ENCODE measurements at regions not wholly inside any gene's neighbourhood (a gene's known extent, or its start where the extent isn't known, plus 50 kb on each side); places are given as distances from the start of the nearest gene placed in this dataset.
"Not testable (repeated sequence)": the region's sequence is repeated elsewhere in the genome, so short reads cannot be mapped to it uniquely, and the experiment has no call there.

GRCh38 chrX:147537172-147537571, 374.5 kb upstream of the FMR1 start:
- no peaks in the 10 kb centered on the region for H3K27me3 ChIP-seq (ENCODE audit: control insufficient read depth, insufficient read depth, low read length)
- Mint-ChIP-seq H3K36me3 (no peaks in the 10 kb centered on the region), H3K4me3 (no peak overlapping the region), H3K9me3 (peaks cover 0 to 4% (median 0%) of the 10 kb centered on the region in 7 donors), H3K27ac (no peak overlapping the region), H3K4me1 (no peaks in the 10 kb centered on the region), H3K27me3 (no peaks in the 10 kb centered on the region)
- H3K36me3 ChIP-seq (ENCODE audit: control insufficient read depth, insufficient read depth, low read length), result no peaks in the 10 kb centered on the region
- no peaks in the 10 kb centered on the region for H3K4me1 ChIP-seq (ENCODE audit: control insufficient read depth, insufficient read depth, low read length, poor library complexity, severe bottlenecking)
- H3K9me3 ChIP-seq (ENCODE audit: control insufficient read depth in 2 of 2, low read length in 2 of 2), result no peaks in the 10 kb centered on the region
- ATAC-seq (ENCODE audit: low read depth in 2 of 2) (no peak), DNase-seq (no peak)
- H3K4me3 ChIP-seq (ENCODE audit: low read depth, low read length), result no peak overlapping the region
- no peak overlapping the region for H3K27ac ChIP-seq (ENCODE audit: insufficient read depth, low read length, poor library complexity, severe bottlenecking)

GRCh38 chrX:147548023-147548422, 363.7 kb upstream of the FMR1 start:
- not testable (repeated sequence) for H3K9me3 ChIP-seq (ENCODE audit: control insufficient read depth in 2 of 2, low read length in 2 of 2); H3K27ac Mint-ChIP-seq; H3K36me3 Mint-ChIP-seq; H3K4me1 Mint-ChIP-seq; H3K27me3 Mint-ChIP-seq; H3K27me3 ChIP-seq (ENCODE audit: control insufficient read depth, insufficient read depth, low read length); ATAC-seq (ENCODE audit: low read depth in 2 of 2); DNase-seq; H3K27ac ChIP-seq (ENCODE audit: insufficient read depth, low read length, poor library complexity, severe bottlenecking); H3K4me3 ChIP-seq (ENCODE audit: low read depth, low read length); H3K4me3 Mint-ChIP-seq; H3K36me3 ChIP-seq (ENCODE audit: control insufficient read depth, insufficient read depth, low read length); H3K9me3 Mint-ChIP-seq; H3K4me1 ChIP-seq (ENCODE audit: control insufficient read depth, insufficient read depth, low read length, poor library complexity, severe bottlenecking)

- H3K9me3 ChIP-seq (ENCODE audit: control insufficient read depth in 2 of 2, low read length in 2 of 2), result no peaks in the 10 kb centered on the region
- ATAC-seq (ENCODE audit: low read depth in 2 of 2) (no peak), DNase-seq (peak in 1 of 3 donors; percentile 5)
- no peak overlapping the region for H3K27ac ChIP-seq (ENCODE audit: insufficient read depth, low read length, poor library complexity, severe bottlenecking)
- no peaks in the 10 kb centered on the region for H3K36me3 ChIP-seq (ENCODE audit: control insufficient read depth, insufficient read depth, low read length)
- H3K4me3 ChIP-seq (ENCODE audit: low read depth, low read length), result no peak overlapping the region
- Mint-ChIP-seq H3K27me3 (no peaks in the 10 kb centered on the region), H3K36me3 (no peaks in the 10 kb centered on the region), H3K9me3 (peaks cover 0 to 9% (median 0%) of the 10 kb centered on the region in 7 donors), H3K4me3 (no peak overlapping the region), H3K4me1 (no peaks in the 10 kb centered on the region), H3K27ac (no peak overlapping the region)
- H3K4me1 ChIP-seq (ENCODE audit: control insufficient read depth, insufficient read depth, low read length, poor library complexity, severe bottlenecking), result no peaks in the 10 kb centered on the region
- no peaks in the 10 kb centered on the region for H3K27me3 ChIP-seq (ENCODE audit: control insufficient read depth, insufficient read depth, low read length)
Measured at GRCh38 chrX:147550217-147550616, 361.5 kb upstream of the FMR1 start.

GRCh38 chrX:147559191-147559590, 352.5 kb upstream of the FMR1 start:
- Histone ChIP-seq H3K4me3 (ENCODE audit: low read depth, low read length) (no peak overlapping the region), H3K36me3 (ENCODE audit: control insufficient read depth, insufficient read depth, low read length) (no peaks in the 10 kb centered on the region), H3K27me3 (ENCODE audit: control insufficient read depth, insufficient read depth, low read length) (no peaks in the 10 kb centered on the region), H3K27ac (ENCODE audit: insufficient read depth, low read length, poor library complexity, severe bottlenecking) (no peak overlapping the region), H3K4me1 (ENCODE audit: control insufficient read depth, insufficient read depth, low read length, poor library complexity, severe bottlenecking) (no peaks in the 10 kb centered on the region), H3K9me3 (ENCODE audit: control insufficient read depth in 2 of 2, low read length in 2 of 2) (no peaks in the 10 kb centered on the region)
- Mint-ChIP-seq H3K4me1 (no peaks in the 10 kb centered on the region), H3K27ac (no peak overlapping the region), H3K27me3 (no peaks in the 10 kb centered on the region), H3K4me3 (no peak overlapping the region), H3K9me3 (peaks cover 0 to 3% (median 0%) of the 10 kb centered on the region in 7 donors), H3K36me3 (no peaks in the 10 kb centered on the region)
- ATAC-seq (ENCODE audit: low read depth in 2 of 2) (no peak), DNase-seq (no peak)

- H3K27me3 Mint-ChIP-seq, result no peaks in the 10 kb centered on the region
- Histone ChIP-seq H3K27me3 (ENCODE audit: control insufficient read depth, insufficient read depth, low read length) (no peaks in the 10 kb centered on the region), H3K4me3 (ENCODE audit: low read depth, low read length) (no peak overlapping the region), H3K4me1 (ENCODE audit: control insufficient read depth, insufficient read depth, low read length, poor library complexity, severe bottlenecking) (no peaks in the 10 kb centered on the region), H3K9me3 (ENCODE audit: control insufficient read depth in 2 of 2, low read length in 2 of 2) (no peaks in the 10 kb centered on the region), H3K36me3 (ENCODE audit: control insufficient read depth, insufficient read depth, low read length) (no peaks in the 10 kb centered on the region), H3K27ac (ENCODE audit: insufficient read depth, low read length, poor library complexity, severe bottlenecking) (no peak overlapping the region)
- H3K27ac Mint-ChIP-seq, result no peak overlapping the region
- ATAC-seq (ENCODE audit: low read depth in 2 of 2) (no peak), DNase-seq (no peak)
- H3K4me3 Mint-ChIP-seq, result no peak overlapping the region
- H3K4me1 Mint-ChIP-seq, result no peaks in the 10 kb centered on the region
- H3K36me3 Mint-ChIP-seq, result no peaks in the 10 kb centered on the region
- peaks cover 0 to 2% (median 0%) of the 10 kb centered on the region in 7 donors for H3K9me3 Mint-ChIP-seq
Measured at GRCh38 chrX:147565237-147565636, 346.5 kb upstream of the FMR1 start.

GRCh38 chrX:147570483-147570882, 341.2 kb upstream of the FMR1 start:
- H3K4me3 ChIP-seq (ENCODE audit: low read depth, low read length), result no peak overlapping the region
- no peak for DNase-seq
- H3K4me3 Mint-ChIP-seq, result no peak overlapping the region
- no peaks in the 10 kb centered on the region for H3K36me3 Mint-ChIP-seq
- no peak overlapping the region for H3K27ac ChIP-seq (ENCODE audit: insufficient read depth, low read length, poor library complexity, severe bottlenecking)
- no peaks in the 10 kb centered on the region for H3K27me3 ChIP-seq (ENCODE audit: control insufficient read depth, insufficient read depth, low read length)
- no peaks in the 10 kb centered on the region for H3K27me3 Mint-ChIP-seq
- H3K9me3 Mint-ChIP-seq, result peaks cover 0 to 7% (median 0%) of the 10 kb centered on the region in 7 donors
- H3K4me1 ChIP-seq (ENCODE audit: control insufficient read depth, insufficient read depth, low read length, poor library complexity, severe bottlenecking), result no peaks in the 10 kb centered on the region
- H3K36me3 ChIP-seq (ENCODE audit: control insufficient read depth, insufficient read depth, low read length), result no peaks in the 10 kb centered on the region
- no peaks in the 10 kb centered on the region for H3K9me3 ChIP-seq (ENCODE audit: control insufficient read depth in 2 of 2, low read length in 2 of 2)
- no peak overlapping the region for H3K27ac Mint-ChIP-seq
- H3K4me1 Mint-ChIP-seq, result no peaks in the 10 kb centered on the region
- no peak for ATAC-seq (ENCODE audit: low read depth in 2 of 2)

GRCh38 chrX:147573266-147573665, 338.5 kb upstream of the FMR1 start:
- Mint-ChIP-seq H3K9me3 (peaks cover 0 to 7% (median 3%) of the 10 kb centered on the region in 7 donors), H3K4me1 (no peaks in the 10 kb centered on the region), H3K27ac (no peak overlapping the region), H3K4me3 (no peak overlapping the region), H3K27me3 (no peaks in the 10 kb centered on the region), H3K36me3 (no peaks in the 10 kb centered on the region)
- Histone ChIP-seq H3K4me3 (ENCODE audit: low read depth, low read length) (no peak overlapping the region), H3K36me3 (ENCODE audit: control insufficient read depth, insufficient read depth, low read length) (no peaks in the 10 kb centered on the region), H3K4me1 (ENCODE audit: control insufficient read depth, insufficient read depth, low read length, poor library complexity, severe bottlenecking) (no peaks in the 10 kb centered on the region), H3K9me3 (ENCODE audit: control insufficient read depth in 2 of 2, low read length in 2 of 2) (no peaks in the 10 kb centered on the region), H3K27me3 (ENCODE audit: control insufficient read depth, insufficient read depth, low read length) (no peaks in the 10 kb centered on the region), H3K27ac (ENCODE audit: insufficient read depth, low read length, poor library complexity, severe bottlenecking) (no peak overlapping the region)
- DNase-seq, result no peak
- ATAC-seq (ENCODE audit: low read depth in 2 of 2), result no peak

- Mint-ChIP-seq H3K27me3 (no peaks in the 10 kb centered on the region), H3K4me3 (no peak overlapping the region), H3K9me3 (peaks cover 0 to 6% (median 1%) of the 10 kb centered on the region in 7 donors), H3K27ac (no peak overlapping the region), H3K36me3 (no peaks in the 10 kb centered on the region), H3K4me1 (no peaks in the 10 kb centered on the region)
- no peak overlapping the region for H3K4me3 ChIP-seq (ENCODE audit: low read depth, low read length)
- no peak overlapping the region for H3K27ac ChIP-seq (ENCODE audit: insufficient read depth, low read length, poor library complexity, severe bottlenecking)
- ATAC-seq (ENCODE audit: low read depth in 2 of 2) (no peak), DNase-seq (no peak)
- H3K36me3 ChIP-seq (ENCODE audit: control insufficient read depth, insufficient read depth, low read length), result no peaks in the 10 kb centered on the region
- H3K9me3 ChIP-seq (ENCODE audit: control insufficient read depth in 2 of 2, low read length in 2 of 2), result no peaks in the 10 kb centered on the region
- no peaks in the 10 kb centered on the region for H3K27me3 ChIP-seq (ENCODE audit: control insufficient read depth, insufficient read depth, low read length)
- no peaks in the 10 kb centered on the region for H3K4me1 ChIP-seq (ENCODE audit: control insufficient read depth, insufficient read depth, low read length, poor library complexity, severe bottlenecking)
Measured at GRCh38 chrX:147602176-147602696, 309.5 kb upstream of the FMR1 start.
